KMS-11 (cell line): ENCODE measurements at regions not wholly inside any gene's neighbourhood (a gene's known extent, or its start where the extent isn't known, plus 50 kb on each side); places are given as distances from the start of the nearest gene placed in this dataset.
A peak's percentile ranks its signal among the peaks of the same experiment; 100 is the strongest.

Source experiments
- H2AFZ ChIP-seq: fragments of 200-600 bp; sonication (generic); 2 replicates; pipeline ENCODE4 v1.6.1; 2016; ENCODE audit warnings: antibody characterized with exemption, mixed run types, low read depth
- H3K27ac ChIP-seq: fragments of 200-600 bp; sonication (generic); 2 replicates; pipeline ENCODE4 v1.6.1; 2016; ENCODE audit warnings: mild to moderate bottlenecking, mixed run types
- H3K27me3 ChIP-seq: fragments of 200-600 bp; sonication (generic); 2 replicates; pipeline ENCODE4 v1.6.1; 2017; ENCODE audit warnings: mild to moderate bottlenecking, low read depth, mixed run types, moderate library complexity; ENCODE audit not compliant: insufficient read depth
- H3K36me3 ChIP-seq: fragments of 200-600 bp; sonication (generic); 2 replicates; pipeline ENCODE4 v1.6.1; 2017; ENCODE audit warnings: mild to moderate bottlenecking, mixed run types; ENCODE audit not compliant: insufficient read depth
- H3K4me1 ChIP-seq: fragments of 200-600 bp; sonication (generic); 2 replicates; pipeline ENCODE4 v1.6.1; 2016; ENCODE audit warnings: mild to moderate bottlenecking, low read depth, mixed run types; ENCODE audit not compliant: poor library complexity, severe bottlenecking
- H3K4me2 ChIP-seq: fragments of 200-600 bp; sonication (generic); 2 replicates; pipeline ENCODE4 v1.7.0; 2016; ENCODE audit warnings: mild to moderate bottlenecking, mixed run types
- H3K4me3 ChIP-seq: fragments of 200-600 bp; sonication (generic); IDR thresholded peaks from 2 replicates; pipeline ENCODE4 v1.6.1; 2017; ENCODE audit warnings: low read depth, low read length, mixed read lengths; ENCODE audit not compliant: insufficient read depth
- H3K79me2 ChIP-seq: fragments of 200-600 bp; sonication (generic); 2 replicates; pipeline ENCODE4 v1.6.1; 2016; ENCODE audit warnings: low read depth, mixed run types; ENCODE audit not compliant: insufficient read depth
- H3K9ac ChIP-seq: fragments of 200-600 bp; sonication (generic); 2 replicates; pipeline ENCODE4 v1.6.1; 2016; ENCODE audit warnings: mild to moderate bottlenecking, mixed run types
- H4K20me1 ChIP-seq: fragments of 200-600 bp; sonication (generic); 2 replicates; pipeline ENCODE4 v1.6.1; 2016; ENCODE audit warnings: mild to moderate bottlenecking, mixed run types; ENCODE audit not compliant: insufficient read depth
- TF ChIP-seq, protein P1 (sequence below): fragments of 200-600 bp; sonication (generic); conservative IDR thresholded peaks from 2 replicates; pipeline ENCODE4 v1.6.1; 2017; ENCODE audit warnings: low read depth, mild to moderate bottlenecking, antibody characterized with exemption, low read length, moderate library complexity, mixed read lengths

DNA sequence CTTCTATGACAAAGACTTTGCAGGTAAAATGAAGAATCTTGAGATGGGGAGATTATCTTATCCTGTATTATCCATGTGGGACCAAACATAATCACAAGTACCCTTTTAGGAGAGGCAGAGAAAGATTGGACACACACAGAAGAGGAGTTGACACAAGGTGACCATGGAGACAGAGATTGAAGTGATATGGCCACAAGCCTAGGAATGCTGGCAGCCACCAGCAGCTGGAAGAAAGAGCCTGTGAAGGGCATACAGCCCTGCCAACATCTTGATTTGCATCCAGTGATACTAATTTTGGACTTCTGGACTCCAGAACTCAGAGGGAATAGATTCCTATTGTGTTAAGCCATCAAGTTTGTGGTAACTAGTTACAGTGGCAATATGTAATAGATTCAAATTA is 78.1 kb downstream of the RPS29 start:
- Histone ChIP-seq H3K4me2 (no peak overlapping the region), H3K79me2 (no peaks in the 10 kb centered on the region), H3K27me3 (no peaks in the 10 kb centered on the region), H3K27ac (no peak overlapping the region), H3K4me1 (no peaks in the 10 kb centered on the region), H4K20me1 (no peaks in the 10 kb centered on the region), H3K9ac (no peak overlapping the region), H2AFZ (no peak overlapping the region), H3K36me3 (no peaks in the 10 kb centered on the region), H3K4me3 (no peak overlapping the region)
- TF ChIP-seq, protein P1, sequence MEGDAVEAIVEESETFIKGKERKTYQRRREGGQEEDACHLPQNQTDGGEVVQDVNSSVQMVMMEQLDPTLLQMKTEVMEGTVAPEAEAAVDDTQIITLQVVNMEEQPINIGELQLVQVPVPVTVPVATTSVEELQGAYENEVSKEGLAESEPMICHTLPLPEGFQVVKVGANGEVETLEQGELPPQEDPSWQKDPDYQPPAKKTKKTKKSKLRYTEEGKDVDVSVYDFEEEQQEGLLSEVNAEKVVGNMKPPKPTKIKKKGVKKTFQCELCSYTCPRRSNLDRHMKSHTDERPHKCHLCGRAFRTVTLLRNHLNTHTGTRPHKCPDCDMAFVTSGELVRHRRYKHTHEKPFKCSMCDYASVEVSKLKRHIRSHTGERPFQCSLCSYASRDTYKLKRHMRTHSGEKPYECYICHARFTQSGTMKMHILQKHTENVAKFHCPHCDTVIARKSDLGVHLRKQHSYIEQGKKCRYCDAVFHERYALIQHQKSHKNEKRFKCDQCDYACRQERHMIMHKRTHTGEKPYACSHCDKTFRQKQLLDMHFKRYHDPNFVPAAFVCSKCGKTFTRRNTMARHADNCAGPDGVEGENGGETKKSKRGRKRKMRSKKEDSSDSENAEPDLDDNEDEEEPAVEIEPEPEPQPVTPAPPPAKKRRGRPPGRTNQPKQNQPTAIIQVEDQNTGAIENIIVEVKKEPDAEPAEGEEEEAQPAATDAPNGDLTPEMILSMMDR: no peak

DNA sequence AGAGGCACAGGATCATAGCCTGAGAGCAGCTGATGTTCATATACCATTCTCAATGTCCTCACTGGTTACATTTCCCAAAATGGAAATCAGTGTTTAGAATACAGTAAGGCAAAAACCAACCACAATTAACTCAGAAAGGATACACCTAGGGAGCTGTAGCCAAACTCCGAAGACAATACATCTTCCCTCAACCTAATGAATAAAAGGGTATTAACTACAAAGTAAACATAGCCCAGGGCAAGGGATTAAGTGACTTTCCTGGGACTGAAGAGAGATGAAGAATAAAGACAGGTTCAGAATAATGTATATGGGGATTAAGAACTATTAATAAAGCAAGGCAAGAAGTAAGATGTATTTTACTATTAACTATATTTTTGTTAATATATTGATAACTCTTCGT is 79.5 kb downstream of the RPS29 start:
- no peak overlapping the region for H3K9ac ChIP-seq
- no peak overlapping the region for H3K27ac ChIP-seq
- TF ChIP-seq, protein P1: no peak

DNA sequence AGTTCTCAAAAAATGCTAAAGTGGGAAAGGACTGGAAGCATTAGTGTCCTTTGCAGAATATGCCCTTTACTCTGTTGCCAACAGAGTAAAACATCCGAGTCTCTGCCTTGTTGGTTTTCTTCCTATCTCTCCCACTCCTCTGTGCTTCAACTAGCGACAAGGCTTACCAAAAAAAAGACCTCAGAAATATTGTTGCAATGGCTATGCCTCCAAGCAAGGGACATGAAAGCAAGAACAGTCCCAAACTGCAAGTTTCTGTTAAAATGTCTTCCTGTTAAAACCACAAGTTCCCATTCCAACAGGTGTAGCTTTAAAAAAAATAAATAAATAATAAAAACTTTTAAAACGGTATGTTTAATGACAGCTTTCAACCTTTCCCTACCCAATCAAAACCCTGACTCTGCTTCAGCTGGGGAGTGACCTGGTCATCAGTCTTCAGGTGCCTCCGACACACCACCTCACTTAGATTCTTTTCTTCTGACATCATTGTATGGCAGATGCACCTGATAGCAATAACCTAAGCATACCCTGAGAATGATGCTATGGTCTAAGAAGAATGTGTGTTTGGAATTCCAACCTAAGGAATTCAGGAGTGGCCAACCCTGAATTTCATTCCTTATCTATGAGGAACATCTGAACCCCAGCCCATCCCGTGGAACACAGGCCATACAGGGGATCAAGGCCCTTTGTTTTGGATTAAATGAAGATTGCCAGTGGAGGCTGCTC is 81.0 kb downstream of the RPS29 start:
- no peak overlapping the region for H3K4me2 ChIP-seq
- H3K27ac ChIP-seq: no peak overlapping the region
- H3K79me2 ChIP-seq: no peaks in the 10 kb centered on the region
- H4K20me1 ChIP-seq: no peaks in the 10 kb centered on the region
- H3K36me3 ChIP-seq: no peaks in the 10 kb centered on the region
- no peaks in the 10 kb centered on the region for H3K27me3 ChIP-seq
- H3K4me1 ChIP-seq: no peaks in the 10 kb centered on the region
- TF ChIP-seq, protein P1: no peak
- H2AFZ ChIP-seq: no peak overlapping the region
- no peak overlapping the region for H3K4me3 ChIP-seq
- H3K9ac ChIP-seq: no peak overlapping the region

More for the DNA sequence above, 79.5 kb downstream of the RPS29 start:
- Histone ChIP-seq H3K36me3 (no peaks in the 10 kb centered on the region), H2AFZ (no peak overlapping the region), H3K27me3 (no peaks in the 10 kb centered on the region), H4K20me1 (no peaks in the 10 kb centered on the region), H3K4me2 (no peak overlapping the region), H3K4me3 (no peak overlapping the region), H3K4me1 (no peaks in the 10 kb centered on the region), H3K79me2 (no peaks in the 10 kb centered on the region)

DNA sequence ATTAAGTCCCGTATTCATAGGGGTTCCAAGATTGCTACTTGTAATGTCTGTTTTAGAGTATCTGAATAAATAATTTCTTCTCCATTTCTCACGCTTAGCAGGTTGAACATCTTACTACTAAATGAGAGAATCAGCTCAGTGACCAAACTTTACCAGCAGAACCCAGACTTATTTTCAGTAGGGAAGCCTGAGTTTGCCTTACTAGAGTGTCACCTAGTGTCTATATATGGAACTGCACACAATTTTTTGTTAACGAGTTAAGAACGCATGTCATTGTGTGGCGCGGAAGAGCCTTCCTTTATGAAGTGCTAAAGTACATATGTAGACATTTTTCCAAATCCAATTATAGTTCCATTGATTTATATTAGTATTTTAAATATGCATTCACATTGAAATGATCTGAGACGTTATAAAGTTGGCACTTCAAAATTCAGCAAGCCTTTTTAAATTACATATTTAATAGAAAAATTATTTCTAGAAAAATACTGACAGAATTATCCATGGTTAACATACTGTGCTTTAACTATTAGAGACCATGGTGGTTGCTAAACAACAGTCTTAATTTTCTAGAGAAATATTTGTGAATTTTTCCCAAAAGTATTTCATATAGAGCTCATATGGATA is 88.3 kb downstream of the RPS29 start:
- Histone ChIP-seq H3K27ac (no peak overlapping the region), H3K36me3 (no peaks in the 10 kb centered on the region), H2AFZ (no peak overlapping the region), H3K79me2 (no peaks in the 10 kb centered on the region), H3K4me1 (no peaks in the 10 kb centered on the region), H3K4me2 (no peak overlapping the region), H3K9ac (no peak overlapping the region), H4K20me1 (no peaks in the 10 kb centered on the region), H3K4me3 (no peak overlapping the region), H3K27me3 (no peaks in the 10 kb centered on the region)
- TF ChIP-seq, protein P1: peak; percentile 85
